Cardiac muscle cell (in vitro differentiated cells and primary cell): ENCODE measurements at regions not wholly inside any gene's neighbourhood (a gene's known extent, or its start where the extent isn't known, plus 50 kb on each side); places are given as distances from the start of the nearest gene placed in this dataset.

Experiments used
- DNase-seq, 2 donors: peaks; one replicate each; pipeline versions ENCODE4 v3.0.0 to v3.0.0-alpha.2; 2010 to 2017; ENCODE audit warnings: low read depth in 1 of 2, low spot score in 1 of 2
- H3K27ac ChIP-seq: fragments of 200-600 bp; sonication (generic); 2 replicates; pipeline ENCODE4 v1.5.1; 2016
- H3K27me3 ChIP-seq: fragments of 200-600 bp; sonication (generic); 2 replicates; pipeline ENCODE4 v1.6.0; 2016; ENCODE audit warnings: control low read depth
- H3K36me3 ChIP-seq: fragments of 200-600 bp; sonication (generic); 2 replicates; pipeline ENCODE4 v1.5.1; 2016; ENCODE audit warnings: control low read depth
- H3K4me1 ChIP-seq: fragments of 200-600 bp; sonication (generic); 2 replicates; pipeline ENCODE4 v1.8.1; 2017; ENCODE audit warnings: low read depth, mild to moderate bottlenecking, mixed run types
- H3K4me3 ChIP-seq: fragments of 200-600 bp; sonication (generic); 2 replicates; pipeline ENCODE4 v1.5.1; 2016; ENCODE audit warnings: mild to moderate bottlenecking
- H3K9me3 ChIP-seq: fragments of 200-600 bp; sonication (generic); 2 replicates; pipeline ENCODE4 v1.5.1; 2017; ENCODE audit warnings: low read depth, mild to moderate bottlenecking, control low read depth
- TF ChIP-seq, protein P1 (sequence below): IDR thresholded peaks from 2 replicates; pipeline ENCODE4 v1.5.1; 2012; ENCODE audit warnings: low read depth, mild to moderate bottlenecking, low read length

DNA sequence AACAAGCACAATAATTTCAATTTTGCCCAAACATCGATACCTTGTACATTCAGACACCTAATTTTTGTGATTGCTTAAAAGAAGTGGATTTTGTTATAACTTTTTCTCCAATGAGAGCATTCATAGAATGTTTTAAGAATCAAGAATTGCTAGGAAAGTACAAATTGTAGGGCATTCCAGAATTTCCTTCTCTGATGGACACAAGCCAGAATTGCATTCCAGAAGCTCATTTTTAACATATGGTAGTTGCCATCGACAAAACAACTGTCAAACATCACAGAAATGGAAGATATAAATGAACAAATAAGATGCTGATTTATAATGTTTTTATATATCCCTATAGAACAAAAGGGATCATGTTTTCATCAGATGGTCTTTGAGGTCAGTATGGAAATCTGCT lies 258.4 kb upstream of the NPVF start:
- Histone ChIP-seq H3K27ac (no peak overlapping the region), H3K4me1 (no peaks in the 10 kb centered on the region), H3K27me3 (no peaks in the 10 kb centered on the region), H3K9me3 (no peaks in the 10 kb centered on the region), H3K4me3 (no peak overlapping the region), H3K36me3 (no peaks in the 10 kb centered on the region)
- TF ChIP-seq, protein P1, sequence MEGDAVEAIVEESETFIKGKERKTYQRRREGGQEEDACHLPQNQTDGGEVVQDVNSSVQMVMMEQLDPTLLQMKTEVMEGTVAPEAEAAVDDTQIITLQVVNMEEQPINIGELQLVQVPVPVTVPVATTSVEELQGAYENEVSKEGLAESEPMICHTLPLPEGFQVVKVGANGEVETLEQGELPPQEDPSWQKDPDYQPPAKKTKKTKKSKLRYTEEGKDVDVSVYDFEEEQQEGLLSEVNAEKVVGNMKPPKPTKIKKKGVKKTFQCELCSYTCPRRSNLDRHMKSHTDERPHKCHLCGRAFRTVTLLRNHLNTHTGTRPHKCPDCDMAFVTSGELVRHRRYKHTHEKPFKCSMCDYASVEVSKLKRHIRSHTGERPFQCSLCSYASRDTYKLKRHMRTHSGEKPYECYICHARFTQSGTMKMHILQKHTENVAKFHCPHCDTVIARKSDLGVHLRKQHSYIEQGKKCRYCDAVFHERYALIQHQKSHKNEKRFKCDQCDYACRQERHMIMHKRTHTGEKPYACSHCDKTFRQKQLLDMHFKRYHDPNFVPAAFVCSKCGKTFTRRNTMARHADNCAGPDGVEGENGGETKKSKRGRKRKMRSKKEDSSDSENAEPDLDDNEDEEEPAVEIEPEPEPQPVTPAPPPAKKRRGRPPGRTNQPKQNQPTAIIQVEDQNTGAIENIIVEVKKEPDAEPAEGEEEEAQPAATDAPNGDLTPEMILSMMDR = no peak
- no peak for DNase-seq

DNA sequence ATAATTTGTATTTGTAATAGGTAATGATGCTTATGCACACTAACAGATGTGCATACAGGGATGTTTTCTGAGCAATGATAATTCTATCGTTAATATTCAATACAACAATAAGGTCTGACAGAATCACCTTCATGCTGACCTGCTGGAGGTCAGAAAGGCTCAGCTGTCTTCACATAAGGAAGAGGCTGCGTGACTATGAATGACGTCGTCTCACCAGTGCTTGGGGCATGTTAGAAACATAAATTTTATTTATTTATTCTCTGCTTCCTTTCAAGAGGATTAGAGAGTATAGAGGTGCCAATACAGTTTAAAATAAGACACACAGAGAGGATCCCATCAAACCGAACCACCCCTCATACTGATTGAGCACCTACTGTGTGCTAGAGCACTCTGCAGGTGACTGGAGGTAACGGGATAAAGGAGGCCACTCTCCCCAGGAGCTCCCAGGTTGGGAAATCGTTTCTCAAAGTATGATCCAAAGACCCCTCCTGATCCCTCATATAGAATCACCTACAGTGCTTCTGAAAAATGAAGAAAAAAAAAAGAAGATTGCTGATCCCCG lies 265.6 kb upstream of the NPVF start:
- Histone ChIP-seq H3K27ac (no peak overlapping the region), H3K4me1 (peaks cover 14% of the 10 kb centered on the region), H3K4me3 (no peak overlapping the region), H3K27me3 (no peaks in the 10 kb centered on the region), H3K9me3 (no peaks in the 10 kb centered on the region), H3K36me3 (no peaks in the 10 kb centered on the region)
- TF ChIP-seq, protein P1 = no peak
- no peak for DNase-seq

DNA sequence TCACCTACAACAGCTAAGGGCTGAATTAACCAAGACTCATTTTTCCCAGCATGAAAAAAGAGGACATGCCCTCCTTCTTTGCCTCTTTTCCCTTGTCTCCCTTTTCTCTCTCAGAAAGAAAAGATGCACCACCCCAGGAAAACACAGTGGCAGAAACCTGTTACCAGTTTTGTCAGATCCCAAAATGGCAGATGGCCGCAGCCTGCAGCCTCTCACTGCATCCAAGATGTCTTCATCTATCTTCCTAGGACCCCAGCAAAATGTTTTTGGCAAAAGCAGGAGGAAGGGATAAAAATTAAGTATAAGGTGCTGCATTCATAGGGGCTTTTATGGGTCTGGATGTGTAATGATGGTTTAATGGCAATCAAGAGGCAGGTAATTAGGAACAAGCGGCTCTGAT lies 266.6 kb upstream of the NPVF start:
- Histone ChIP-seq H3K36me3 (no peaks in the 10 kb centered on the region), H3K4me1 (peaks cover 14% of the 10 kb centered on the region), H3K27ac (no peak overlapping the region), H3K27me3 (no peaks in the 10 kb centered on the region), H3K9me3 (no peaks in the 10 kb centered on the region), H3K4me3 (no peak overlapping the region)
- TF ChIP-seq, protein P1 = no peak
- DNase-seq = no peak

DNA sequence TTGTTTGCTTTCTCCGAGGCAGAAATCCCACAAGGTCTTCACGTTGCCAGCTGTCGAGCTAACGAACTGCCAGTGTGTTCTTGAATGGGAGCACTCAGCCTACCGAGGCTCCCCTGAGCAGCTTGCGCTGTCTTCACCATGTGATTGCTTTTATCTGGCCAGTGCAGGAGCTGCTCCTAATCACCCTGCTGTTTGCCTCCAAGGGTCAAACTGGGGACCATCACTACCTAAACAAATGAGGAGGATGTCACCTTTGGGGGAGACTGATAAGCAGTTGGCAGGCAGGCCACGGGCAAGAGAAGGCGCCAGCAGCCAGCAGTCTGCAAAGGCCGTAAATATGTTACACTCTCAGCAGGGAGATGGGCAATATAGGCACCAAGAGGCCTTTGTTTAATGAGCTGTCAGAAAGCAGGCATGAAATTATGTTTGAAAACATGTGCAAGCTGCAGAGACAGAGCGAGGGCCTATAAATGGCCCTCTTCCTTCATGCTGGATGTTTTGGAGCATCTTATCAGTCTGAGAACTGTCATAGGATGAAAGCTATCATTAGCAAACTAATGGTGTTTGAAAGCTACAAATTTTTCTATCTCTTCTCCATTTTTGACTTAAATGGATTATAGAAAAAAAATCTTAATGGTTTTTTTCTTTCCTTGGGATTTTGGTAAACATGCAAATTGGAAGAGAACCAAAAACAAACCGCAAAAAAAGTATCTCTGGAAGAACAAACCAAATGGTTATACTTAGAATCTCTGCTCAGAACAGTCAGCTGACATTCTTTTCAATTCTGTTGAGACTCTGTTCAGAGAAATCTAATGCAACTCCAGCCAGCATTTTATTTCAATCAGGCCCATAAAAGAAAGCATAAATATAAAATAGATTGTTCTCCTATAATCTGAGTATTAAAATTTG lies 267.3 kb upstream of the NPVF start:
- TF ChIP-seq, protein P1 = no peak
- Histone ChIP-seq H3K36me3 (no peaks in the 10 kb centered on the region), H3K27me3 (no peaks in the 10 kb centered on the region), H3K4me1 (peaks cover 14% of the 10 kb centered on the region), H3K4me3 (no peak overlapping the region), H3K27ac (peak overlapping the region; percentile 12), H3K9me3 (no peaks in the 10 kb centered on the region)
- DNase-seq = peak in 1 of 2 donors; percentile 52

DNA sequence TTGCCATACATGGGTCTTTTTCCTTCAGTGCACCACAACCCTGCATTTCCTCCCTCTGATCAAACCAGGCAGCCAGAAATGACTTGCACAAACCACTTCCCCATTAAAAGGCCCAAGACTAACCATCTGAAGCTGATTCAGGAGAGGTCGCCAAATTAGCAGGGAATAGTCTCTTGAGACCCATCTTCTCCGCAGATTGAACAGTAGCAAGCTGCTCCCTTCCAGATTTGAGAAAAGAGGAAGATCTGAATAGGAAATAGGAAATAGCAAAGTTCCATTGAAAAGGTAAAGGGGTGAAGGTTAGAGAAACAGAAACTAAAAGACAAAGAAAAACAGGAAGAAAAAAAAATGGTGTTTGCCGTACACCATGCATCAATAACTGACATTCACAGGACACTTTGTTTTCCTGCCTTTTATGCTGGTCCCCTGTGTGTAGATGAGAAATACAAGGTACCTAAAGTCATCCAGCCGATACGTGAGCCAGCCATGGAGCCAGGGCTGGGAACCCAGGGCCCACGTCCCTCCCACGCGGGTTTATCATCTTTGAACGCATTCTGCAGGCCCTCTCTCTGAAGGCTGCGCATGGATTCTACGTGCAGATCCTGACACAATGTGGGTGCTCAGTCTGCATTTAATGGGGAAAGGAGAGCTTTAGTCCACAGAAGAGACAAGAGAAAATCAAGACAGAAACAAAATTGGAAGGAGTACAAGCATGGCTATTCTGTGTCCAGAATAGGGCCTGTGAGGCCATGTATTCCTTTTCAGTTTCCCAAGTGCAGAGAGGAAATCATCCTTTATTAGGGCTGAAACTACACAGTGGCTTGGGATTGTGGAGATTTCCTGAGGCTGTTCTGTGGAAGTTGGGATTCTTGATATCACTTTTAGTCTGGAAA lies 268.4 kb upstream of the NPVF start:
- peaks cover 14% of the 10 kb centered on the region for H3K4me1 ChIP-seq
- H3K4me3 ChIP-seq = no peak overlapping the region
- H3K27me3 ChIP-seq = no peaks in the 10 kb centered on the region
- no peaks in the 10 kb centered on the region for H3K36me3 ChIP-seq
- H3K27ac ChIP-seq = no peak overlapping the region
- no peaks in the 10 kb centered on the region for H3K9me3 ChIP-seq
- TF ChIP-seq, protein P1 = no peak
- no peak for DNase-seq
